ENCODE measurements at regions not wholly inside any gene's neighbourhood (a gene's known extent, or its start where the extent isn't known, plus 50 kb on each side); places are given as distances from the start of the nearest gene placed in this dataset.
"Not testable (repeated sequence)": the region's sequence is repeated elsewhere in the genome, so short reads cannot be mapped to it uniquely, and the experiment has no call there.

DNA sequence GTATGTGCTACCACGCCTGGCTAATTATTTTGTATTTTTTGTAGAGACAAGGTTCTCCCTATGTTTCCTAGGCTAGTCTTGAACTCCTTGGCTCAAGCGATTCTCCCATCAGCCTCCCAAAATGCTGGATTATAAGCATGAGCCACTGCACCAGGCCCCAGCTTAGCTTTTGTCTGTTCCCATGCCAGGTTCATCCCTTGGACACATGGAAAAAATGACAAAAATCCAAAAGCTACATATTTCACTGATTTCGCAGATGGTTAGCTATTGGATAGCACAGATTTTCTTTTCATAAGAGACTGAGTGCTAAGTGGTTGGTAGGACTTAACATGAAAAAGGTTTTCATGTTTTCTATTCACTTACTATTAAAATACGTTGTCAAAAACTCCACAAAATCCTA is 286.6 kb upstream of the KITLG start:
- TF ChIP-seq, protein P1, sequence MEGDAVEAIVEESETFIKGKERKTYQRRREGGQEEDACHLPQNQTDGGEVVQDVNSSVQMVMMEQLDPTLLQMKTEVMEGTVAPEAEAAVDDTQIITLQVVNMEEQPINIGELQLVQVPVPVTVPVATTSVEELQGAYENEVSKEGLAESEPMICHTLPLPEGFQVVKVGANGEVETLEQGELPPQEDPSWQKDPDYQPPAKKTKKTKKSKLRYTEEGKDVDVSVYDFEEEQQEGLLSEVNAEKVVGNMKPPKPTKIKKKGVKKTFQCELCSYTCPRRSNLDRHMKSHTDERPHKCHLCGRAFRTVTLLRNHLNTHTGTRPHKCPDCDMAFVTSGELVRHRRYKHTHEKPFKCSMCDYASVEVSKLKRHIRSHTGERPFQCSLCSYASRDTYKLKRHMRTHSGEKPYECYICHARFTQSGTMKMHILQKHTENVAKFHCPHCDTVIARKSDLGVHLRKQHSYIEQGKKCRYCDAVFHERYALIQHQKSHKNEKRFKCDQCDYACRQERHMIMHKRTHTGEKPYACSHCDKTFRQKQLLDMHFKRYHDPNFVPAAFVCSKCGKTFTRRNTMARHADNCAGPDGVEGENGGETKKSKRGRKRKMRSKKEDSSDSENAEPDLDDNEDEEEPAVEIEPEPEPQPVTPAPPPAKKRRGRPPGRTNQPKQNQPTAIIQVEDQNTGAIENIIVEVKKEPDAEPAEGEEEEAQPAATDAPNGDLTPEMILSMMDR (conservative IDR thresholded peaks at IDR 0.05; ENCODE audit: control insufficient read depth, insufficient read depth, low read depth, low read length) = no peak
- no peak for DNase-seq (ENCODE audit: low read depth)
- H3K4me3 ChIP-seq (ENCODE audit: control insufficient read depth, low read depth, low read length) = no peak overlapping the region

DNA sequence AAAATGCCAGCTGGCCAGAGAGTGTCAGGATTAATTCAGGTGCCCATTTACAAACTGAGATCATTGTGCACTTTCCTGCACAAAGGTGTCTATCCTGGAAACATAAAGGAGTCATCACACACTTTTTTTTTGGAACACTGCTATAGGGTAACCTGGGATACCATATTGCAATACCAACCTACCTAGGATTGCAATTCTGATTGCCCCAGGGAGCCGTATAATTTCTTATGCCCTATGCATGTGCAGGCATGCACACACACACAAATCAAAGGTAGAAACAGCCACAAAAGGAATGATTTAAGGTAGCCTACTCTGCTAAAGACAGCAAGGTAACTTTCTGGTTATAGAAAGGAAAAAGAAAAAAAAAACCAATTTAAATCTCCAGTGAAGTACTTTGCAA is 285.3 kb upstream of the KITLG start:
- DNase-seq (ENCODE audit: low read depth) = no peak
- no peak overlapping the region for H3K4me3 ChIP-seq (ENCODE audit: control insufficient read depth, low read depth, low read length)
- TF ChIP-seq, protein P1 (conservative IDR thresholded peaks at IDR 0.05; ENCODE audit: control insufficient read depth, insufficient read depth, low read depth, low read length) = no peak

DNA sequence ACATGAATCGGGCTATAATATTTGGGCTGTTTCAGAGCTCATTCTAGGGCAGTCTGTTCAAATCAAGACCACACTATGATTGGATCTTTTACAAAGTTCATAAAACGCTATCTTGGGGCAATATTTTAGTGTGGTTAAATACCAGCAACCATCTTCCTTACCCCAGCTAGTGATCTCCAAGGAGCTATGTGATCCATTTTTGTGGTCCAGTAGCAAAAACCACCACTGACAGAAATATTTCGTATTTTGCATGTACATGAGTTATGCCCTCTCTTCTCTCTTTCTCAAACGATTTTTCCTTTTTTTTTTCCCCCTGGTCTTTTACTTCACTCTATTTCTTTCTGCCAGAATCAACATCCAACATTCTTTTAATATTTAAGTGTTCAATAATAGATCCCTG is 280.6 kb upstream of the KITLG start:
- no peak for DNase-seq (ENCODE audit: low read depth)
- TF ChIP-seq, protein P1 (conservative IDR thresholded peaks at IDR 0.05; ENCODE audit: control insufficient read depth, insufficient read depth, low read depth, low read length) = no peak
- H3K4me3 ChIP-seq (ENCODE audit: control insufficient read depth, low read depth, low read length) = no peak overlapping the region

DNA sequence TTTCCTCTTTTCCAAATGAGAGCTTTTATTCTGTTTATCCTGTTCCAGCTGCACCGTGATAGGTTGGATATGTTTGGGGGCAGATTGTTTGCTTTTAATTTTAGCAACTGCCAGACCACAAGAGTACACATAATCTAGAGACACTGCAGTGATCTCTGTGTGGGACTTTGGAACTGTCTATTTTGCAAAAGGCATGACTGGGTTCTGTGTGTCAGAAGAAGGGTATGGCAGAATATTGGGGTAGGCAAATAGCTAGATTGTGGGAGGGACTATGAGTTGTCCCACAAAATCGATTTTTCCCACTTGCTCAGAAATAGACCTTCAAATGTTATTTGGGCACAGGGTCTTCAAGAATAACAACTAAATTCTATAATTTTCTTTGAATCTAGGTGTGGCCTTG is 275.9 kb upstream of the KITLG start:
- no peak overlapping the region for H3K4me3 ChIP-seq (ENCODE audit: control insufficient read depth, low read depth, low read length)
- DNase-seq (ENCODE audit: low read depth) = no peak
- TF ChIP-seq, protein P1 (conservative IDR thresholded peaks at IDR 0.05; ENCODE audit: control insufficient read depth, insufficient read depth, low read depth, low read length) = no peak

DNA sequence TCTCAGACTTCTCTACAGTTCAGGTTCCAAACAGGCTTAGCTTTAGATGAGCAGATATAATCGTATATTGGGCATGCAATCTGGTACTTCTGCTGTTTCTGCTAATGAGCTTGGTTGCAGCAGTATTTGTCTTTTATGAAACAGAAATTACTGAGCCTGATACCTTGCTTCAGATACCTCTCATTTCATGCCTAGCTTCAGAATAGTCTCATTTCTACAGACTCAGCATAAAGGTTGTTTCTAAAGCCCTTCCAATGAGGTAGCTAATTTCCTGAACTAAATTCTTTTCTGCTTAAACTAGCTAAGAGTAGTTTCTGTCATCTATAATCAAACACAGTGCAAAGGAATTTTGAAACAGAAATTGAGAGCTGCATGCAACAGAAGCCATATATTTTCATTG is 275.0 kb upstream of the KITLG start:
- TF ChIP-seq, protein P1 (conservative IDR thresholded peaks at IDR 0.05; ENCODE audit: control insufficient read depth, insufficient read depth, low read depth, low read length) = no peak

DNA sequence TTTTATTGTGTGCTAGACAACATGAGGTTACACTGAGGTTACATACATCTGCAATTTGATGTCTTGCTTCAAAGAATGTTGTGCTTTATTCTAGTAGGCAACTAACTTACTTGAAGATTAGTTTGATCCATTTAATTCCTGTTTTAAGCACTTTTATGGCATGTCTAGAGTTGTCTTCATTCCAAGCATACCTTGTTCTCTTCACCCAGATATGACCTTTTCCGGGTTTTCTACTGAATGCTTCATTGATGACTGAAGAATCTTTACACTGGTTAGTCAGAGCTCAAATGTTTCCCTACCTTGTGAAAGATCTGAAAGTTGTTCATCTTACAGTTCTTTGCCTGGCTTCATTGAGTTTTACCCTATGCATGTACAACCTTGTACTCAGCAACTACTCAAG is 274.0 kb upstream of the KITLG start:
- TF ChIP-seq, protein P1 (conservative IDR thresholded peaks at IDR 0.05; ENCODE audit: control insufficient read depth, insufficient read depth, low read depth, low read length) = no peak
- H3K4me3 ChIP-seq (ENCODE audit: control insufficient read depth, low read depth, low read length) = no peak overlapping the region
- DNase-seq (ENCODE audit: low read depth) = peak; percentile 42

More for the DNA sequence above, 275.0 kb upstream of the KITLG start:
- no peak overlapping the region for H3K4me3 ChIP-seq (ENCODE audit: control insufficient read depth, low read depth, low read length)
- DNase-seq (ENCODE audit: low read depth) = no peak

DNA sequence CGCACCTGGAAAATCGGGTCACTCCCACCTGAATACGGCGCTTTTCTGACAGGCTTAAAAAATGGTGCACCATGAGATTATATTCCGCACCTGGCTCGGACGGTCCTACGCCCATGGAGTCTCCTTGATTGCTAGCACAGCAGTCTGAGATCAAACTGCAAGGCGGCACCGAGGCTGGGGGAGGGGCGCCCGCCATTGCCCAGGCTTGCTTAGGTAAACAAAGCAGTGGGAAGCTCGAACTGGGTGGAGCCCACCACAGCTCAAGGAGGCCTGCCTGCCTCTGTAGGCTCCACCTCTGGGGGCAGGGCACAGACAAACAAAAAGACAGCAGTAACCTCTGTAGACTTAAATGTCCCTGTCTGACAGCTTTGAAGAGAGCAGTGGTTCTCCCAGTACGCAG is 267.0 kb upstream of the KITLG start:
- not testable (repeated sequence) for DNase-seq (ENCODE audit: low read depth); H3K4me3 ChIP-seq (ENCODE audit: control insufficient read depth, low read depth, low read length)

Data from fibroblast of mammary gland (primary cell).